ENCODE measurements at regions not wholly inside any gene's neighbourhood (a gene's known extent, or its start where the extent isn't known, plus 50 kb on each side); places are given as distances from the start of the nearest gene placed in this dataset.

- H3K79me2 ChIP-seq (ENCODE audit: control insufficient read depth, low read length) = no peaks in the 10 kb centered on the region
- no peaks in the 10 kb centered on the region for H3K9me3 ChIP-seq (ENCODE audit: control insufficient read depth, insufficient read depth, low read length)
- TF ChIP-seq CTCF (IDR thresholded peaks at IDR 0.05; ENCODE audit: low read depth, low read length, poor library complexity, severe bottlenecking) (no peak), EZH2phosphoT487 (IDR thresholded peaks at IDR 0.05; ENCODE audit: borderline replicate concordance, low read length) (no peak)
- no peaks in the 10 kb centered on the region for H3K36me3 ChIP-seq (ENCODE audit: control insufficient read depth, low read length)
- H3F3A ChIP-seq (ENCODE audit: control insufficient read depth, insufficient read depth) = no peaks in the 10 kb centered on the region
- no peaks in the 10 kb centered on the region for H3K4me1 ChIP-seq (ENCODE audit: control insufficient read depth, low read length)
- H4K20me1 ChIP-seq (ENCODE audit: control insufficient read depth, insufficient read depth, low read depth, low read length) = no peaks in the 10 kb centered on the region
- H3K4me3 ChIP-seq (ENCODE audit: low read length) = no peak overlapping the region
- 0 out of 2 replicates have a peak, but pooled peaks cover 3% of the 10 kb centered on the region for H3K27me3 ChIP-seq (ENCODE audit: control insufficient read depth, low read length)
- H3K9me2 ChIP-seq (replicated peaks; ENCODE audit: control insufficient read depth, low read length) = no peaks in the 10 kb centered on the region
- H3K27ac ChIP-seq (ENCODE audit: low read depth, low read length) = no peak overlapping the region
- no peak overlapping the region for H3K4me2 ChIP-seq (ENCODE audit: low read length)
These were observed 50.7 kb upstream of the ARRDC3 start for GRCh38 chr5:91433861-91434260.

All from DOHH2 (cell line).